Activated gamma-delta T cell treated with Interleukin-2 at 50 U/mL for 16 hours (primary cell): ENCODE measurements at regions not wholly inside any gene's neighbourhood (a gene's known extent, or its start where the extent isn't known, plus 50 kb on each side); places are given as distances from the start of the nearest gene placed in this dataset.

Experiments
- DNase-seq: peaks from one replicate; pipeline ENCODE4 v3.0.0-alpha.2; 2020

DNA sequence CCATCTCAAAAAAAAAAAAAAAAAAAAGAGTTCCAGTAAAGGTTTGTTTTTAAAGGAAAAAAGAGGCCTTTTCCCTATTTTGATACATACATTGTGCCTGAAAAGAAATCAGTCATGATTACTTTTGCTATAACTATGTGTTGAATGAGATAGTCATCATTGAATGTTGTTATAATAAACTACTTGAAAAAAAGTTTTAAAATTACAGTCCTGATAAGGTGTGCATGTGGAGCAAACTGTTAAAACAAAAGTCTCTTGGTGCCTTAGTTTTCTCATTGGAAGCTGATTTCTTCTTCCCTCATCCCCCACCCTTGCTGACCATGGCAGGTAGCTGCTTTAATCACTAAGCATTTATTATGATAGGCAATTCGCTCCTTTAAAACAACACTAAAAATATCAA is 172.3 kb upstream of the TBCA start:
- no peak for DNase-seq

GRCh38 chr5:77947041-77947428 is 170.9 kb upstream of the TBCA start:
- DNase-seq, result no peak

GRCh38 chr5:77946381-77947040 is 170.4 kb upstream of the TBCA start:
- no peak for DNase-seq

DNA sequence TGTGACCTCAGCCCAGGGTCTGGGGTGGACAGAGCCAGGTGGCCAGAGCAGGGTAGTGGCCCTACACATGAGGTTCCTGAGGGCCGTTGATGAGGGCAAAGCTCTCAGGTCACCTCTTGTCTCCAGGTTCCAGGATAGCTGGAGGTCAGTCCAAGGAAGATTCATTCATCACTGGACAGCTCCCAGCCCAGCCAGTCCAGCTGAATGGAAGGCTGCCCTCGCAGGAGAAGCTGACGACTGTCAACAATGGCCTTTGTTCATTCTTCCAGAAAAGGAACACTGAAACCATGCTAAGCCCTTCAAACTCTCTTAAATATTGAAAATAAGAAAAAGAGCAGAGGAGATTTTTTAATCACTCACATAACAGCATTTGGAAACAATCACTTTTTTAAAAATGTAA is 169.7 kb upstream of the TBCA start:
- DNase-seq, result no peak

DNA sequence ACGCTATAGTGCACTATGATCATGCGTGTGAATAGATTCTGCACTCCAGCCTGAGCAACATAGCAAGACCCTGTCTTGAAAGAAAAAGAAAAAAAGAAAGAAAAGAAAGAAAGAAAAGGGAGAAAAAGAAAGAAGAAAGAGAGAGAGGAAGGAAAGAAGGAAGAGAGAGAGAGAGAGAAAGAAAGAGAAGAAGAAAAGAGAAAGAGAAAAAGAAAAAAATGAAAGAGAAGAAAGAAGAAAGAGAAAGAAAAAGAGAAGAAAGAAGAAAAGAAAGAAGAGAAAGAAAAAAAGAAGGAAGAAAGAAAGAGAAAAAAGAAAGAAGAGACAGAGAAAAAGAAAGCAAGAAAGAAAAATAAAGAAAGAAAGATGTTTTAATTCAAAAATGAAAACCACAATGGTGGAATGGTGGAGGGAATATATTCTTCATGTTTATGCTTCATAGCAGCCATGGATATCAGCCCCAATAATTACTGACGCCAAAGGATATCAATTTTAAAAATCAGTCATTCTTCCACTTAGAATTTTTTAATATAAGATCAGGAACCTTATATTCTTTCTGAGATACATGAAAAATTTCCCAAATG is 168.7 kb upstream of the TBCA start:
- no peak for DNase-seq

- no peak for DNase-seq
These were observed 167.7 kb upstream of the TBCA start for GRCh38 chr5:77943851-77944250.

DNA sequence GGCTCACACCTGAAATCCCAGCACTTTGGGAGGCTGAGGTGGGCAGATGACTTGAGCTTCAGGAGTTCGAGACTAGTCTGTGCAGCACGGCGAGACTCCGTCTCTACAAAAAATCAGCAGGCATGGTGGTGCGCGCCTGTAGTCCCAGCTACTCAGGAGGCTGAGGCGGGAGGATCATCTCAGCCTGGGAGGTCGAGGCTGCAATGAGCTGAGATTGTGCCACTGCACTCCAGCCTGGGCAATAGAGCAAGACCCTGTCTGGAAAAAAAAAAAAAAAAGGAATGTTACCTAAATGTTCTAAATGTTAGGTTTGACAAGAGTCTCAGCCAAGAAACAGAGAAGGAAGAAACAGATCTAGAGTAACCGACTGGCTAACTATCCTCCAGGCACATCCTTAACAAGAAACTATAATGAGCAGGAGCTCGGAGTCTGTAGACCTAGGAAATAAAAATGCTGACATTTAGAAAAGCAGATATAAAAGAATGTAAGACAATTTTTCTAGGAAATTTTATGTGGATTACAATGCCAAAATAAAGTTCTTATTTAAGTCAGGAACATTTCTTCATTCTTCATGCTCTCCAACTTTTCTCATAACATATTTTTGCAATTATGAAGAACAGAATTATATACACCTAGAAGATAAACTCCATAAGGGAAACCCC is 166.6 kb upstream of the TBCA start:
- no peak for DNase-seq

- DNase-seq, result no peak
These were observed 161.1 kb upstream of the TBCA start for GRCh38 chr5:77937015-77937908.

DNA sequence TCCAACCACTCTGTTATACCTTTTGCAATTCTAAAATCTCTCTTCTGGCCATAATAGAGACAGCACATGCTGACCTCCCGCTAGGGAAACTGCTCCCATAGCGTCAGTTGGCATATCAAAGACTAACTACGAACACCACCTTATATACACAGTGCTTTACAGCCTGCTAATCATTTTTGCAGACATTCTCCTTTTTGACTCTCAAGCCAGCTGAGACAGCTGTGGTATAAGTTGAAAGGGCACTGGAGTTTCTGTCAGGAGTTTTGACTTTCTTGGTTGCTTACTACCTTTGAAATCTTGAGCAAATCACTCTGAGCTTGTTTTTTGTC is 160.2 kb upstream of the TBCA start:
- DNase-seq, result no peak

- no peak for DNase-seq
These were observed 159.6 kb upstream of the TBCA start for GRCh38 chr5:77935506-77936364.

- DNase-seq, result no peak
These were observed 152.7 kb upstream of the TBCA start for GRCh38 chr5:77928776-77929300.

- no peak for DNase-seq
These were observed 150.2 kb upstream of the TBCA start for GRCh38 chr5:77926337-77926736.

DNA sequence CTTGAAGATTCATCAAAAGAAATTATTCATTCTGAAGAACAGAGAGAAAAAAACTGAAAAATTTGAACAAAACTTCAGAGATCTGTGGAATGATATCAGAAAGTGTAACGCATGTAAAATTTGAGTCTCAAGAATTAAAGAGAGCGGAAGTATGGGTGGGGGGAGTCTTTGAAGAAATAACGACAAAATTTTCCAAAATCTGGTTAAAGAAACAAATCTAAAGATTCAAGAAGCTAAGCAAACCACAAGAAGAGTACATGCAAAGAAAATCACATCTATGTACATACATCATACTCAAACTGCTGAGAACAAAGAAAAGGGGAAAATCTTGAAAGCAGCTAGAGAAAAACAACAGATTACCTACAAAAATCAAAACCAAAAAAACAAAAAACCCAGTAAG is 149.4 kb upstream of the TBCA start:
- DNase-seq, result no peak

DNA sequence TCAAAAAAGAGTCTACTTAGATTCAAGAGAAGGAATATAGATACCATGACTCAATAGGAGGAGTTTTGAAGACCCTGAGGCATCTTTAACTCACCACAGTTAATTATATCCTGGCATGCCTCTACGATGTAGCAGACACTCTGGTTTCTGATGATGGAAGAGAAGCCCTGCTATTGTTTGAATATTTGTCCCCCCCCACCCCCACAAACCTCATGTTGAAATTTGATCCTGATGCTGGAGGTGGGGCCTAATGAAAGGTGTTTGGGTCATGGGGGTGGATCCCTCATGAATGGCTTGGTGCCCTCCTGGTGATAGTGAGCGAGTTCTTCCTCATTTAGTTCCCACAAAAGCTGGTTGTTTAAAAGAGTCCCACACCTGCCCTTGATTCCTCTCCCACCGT is 147.9 kb upstream of the TBCA start:
- no peak for DNase-seq

DNA sequence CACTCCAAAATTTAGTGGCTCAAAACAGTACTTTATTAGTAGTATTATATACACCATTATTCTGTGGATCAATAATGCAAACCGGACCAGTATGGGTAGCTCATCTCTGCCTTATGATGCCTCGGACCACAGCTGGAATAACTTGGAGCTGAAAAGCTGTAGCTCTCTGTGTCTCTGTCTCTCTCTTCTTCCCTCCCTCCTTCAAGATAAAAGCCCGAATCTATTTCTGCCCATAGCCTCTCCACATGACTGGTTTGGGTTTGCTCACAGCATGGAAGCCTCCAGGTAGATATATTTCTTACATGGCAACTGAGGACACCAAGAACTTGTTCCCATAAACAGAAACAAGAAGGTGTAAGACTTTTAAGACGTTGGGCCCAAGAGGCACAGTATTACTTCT is 147.5 kb upstream of the TBCA start:
- no peak for DNase-seq

- DNase-seq, result no peak
These were observed 145.1 kb upstream of the TBCA start for GRCh38 chr5:77921094-77921768.

GRCh38 chr5:77920359-77921058 is 144.4 kb upstream of the TBCA start:
- DNase-seq, result no peak

GRCh38 chr5:77915346-77915745 is 139.2 kb upstream of the TBCA start:
- no peak for DNase-seq

GRCh38 chr5:77912721-77913120 is 136.6 kb upstream of the TBCA start:
- no peak for DNase-seq

DNA sequence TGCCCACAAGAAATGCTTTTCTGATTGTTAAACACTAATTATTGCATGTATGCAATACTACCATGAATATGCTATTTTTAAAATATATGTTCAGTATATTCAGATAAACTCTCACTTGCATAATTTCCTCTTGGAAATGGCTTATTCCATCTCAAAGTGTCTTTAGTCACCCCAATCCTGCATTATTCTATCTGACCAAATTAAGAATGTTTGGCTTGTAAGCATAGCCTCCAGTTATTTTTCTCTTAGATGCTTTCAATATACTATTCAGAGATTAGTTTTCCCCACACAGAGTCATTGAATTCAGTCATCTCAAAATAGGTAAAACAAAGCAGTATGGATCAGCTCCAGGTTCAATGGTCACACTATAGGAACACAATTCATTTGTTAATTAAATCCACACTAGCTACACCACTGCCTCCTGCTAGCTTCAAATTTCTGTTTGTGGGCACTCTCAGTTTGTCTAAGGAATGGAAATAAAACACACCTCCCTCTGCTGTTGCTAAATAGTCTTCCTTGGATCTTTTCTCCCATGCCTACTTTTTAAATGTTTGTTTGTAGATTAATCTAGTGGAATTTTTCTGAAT is 134.6 kb upstream of the TBCA start:
- DNase-seq, result no peak

GRCh38 chr5:77909237-77909636 is 133.1 kb upstream of the TBCA start:
- DNase-seq, result no peak
